Hindlimb muscle (tissue), 1 donor: ENCODE measurements at regions not wholly inside any gene's neighbourhood (a gene's known extent, or its start where the extent isn't known, plus 50 kb on each side); places are given as distances from the start of the nearest gene placed in this dataset.

Source experiments
- DNase-seq: peaks from one replicate; pipeline ENCODE4 v3.0.0-alpha.2; 2013

- no peak for DNase-seq
These were observed 133.0 kb downstream of the ZDHHC21 start for GRCh38 chr9:14560194-14560593.

GRCh38 chr9:14554886-14555285, 138.3 kb downstream of the ZDHHC21 start:
- peak; percentile 86 for DNase-seq

- DNase-seq = no peak
These were observed 145.8 kb downstream of the ZDHHC21 start for GRCh38 chr9:14547245-14548060.

GRCh38 chr9:14546693-14547092, 146.5 kb downstream of the ZDHHC21 start:
- DNase-seq = no peak

GRCh38 chr9:14542071-14542470, 151.2 kb downstream of the ZDHHC21 start:
- DNase-seq = no peak

- DNase-seq = no peak
These were observed 154.7 kb downstream of the ZDHHC21 start for GRCh38 chr9:14538526-14538925.

- no peak for DNase-seq
These were observed 157.9 kb downstream of the ZDHHC21 start for GRCh38 chr9:14535161-14535955.

- DNase-seq = no peak
These were observed 159.2 kb downstream of the ZDHHC21 start for GRCh38 chr9:14533867-14534640.

GRCh38 chr9:14532456-14533115, 160.6 kb downstream of the ZDHHC21 start:
- DNase-seq = no peak

GRCh38 chr9:14531341-14532269, 161.6 kb downstream of the ZDHHC21 start:
- no peak for DNase-seq

GRCh38 chr9:14530841-14531240, 162.4 kb downstream of the ZDHHC21 start:
- no peak for DNase-seq

GRCh38 chr9:14530366-14530765, 162.9 kb downstream of the ZDHHC21 start:
- no peak for DNase-seq

- DNase-seq = no peak
These were observed 163.6 kb downstream of the ZDHHC21 start for GRCh38 chr9:14529629-14530028.

GRCh38 chr9:14529054-14529453, 164.2 kb downstream of the ZDHHC21 start:
- no peak for DNase-seq

- no peak for DNase-seq
These were observed 166.7 kb downstream of the ZDHHC21 start for GRCh38 chr9:14526504-14526903.

- no peak for DNase-seq
These were observed 167.4 kb downstream of the ZDHHC21 start for GRCh38 chr9:14525856-14526255.

GRCh38 chr9:14524873-14525515, 168.2 kb downstream of the ZDHHC21 start:
- no peak for DNase-seq

- DNase-seq = no peak
These were observed 169.7 kb downstream of the ZDHHC21 start for GRCh38 chr9:14523545-14523944.

- no peak for DNase-seq
These were observed 170.4 kb downstream of the ZDHHC21 start for GRCh38 chr9:14522627-14523379.

GRCh38 chr9:14520341-14520740, 172.9 kb downstream of the ZDHHC21 start:
- no peak for DNase-seq
